Testis (tissue), 2 donors: ENCODE measurements at regions not wholly inside any gene's neighbourhood (a gene's known extent, or its start where the extent isn't known, plus 50 kb on each side); places are given as distances from the start of the nearest gene placed in this dataset.

Source experiments
- CTCF ChIP-seq, 3 experiments: fragments of 450-650 bp in 2 of 3; fragments of 200-600 bp in 1 of 3; sonication (generic) in 1 of 3; IDR thresholded peaks; one replicate each; pipeline ENCODE4 v1.5.1; 2016 to 2019; ENCODE audit warnings: antibody characterized with exemption in 3 of 3, mild to moderate bottlenecking in 2 of 3, moderate library complexity in 1 of 3
- POLR2A ChIP-seq: fragments of 450-650 bp; IDR thresholded peaks from one replicate; pipeline ENCODE4 v1.6.1; 2017; ENCODE audit warnings: antibody characterized with exemption, mild to moderate bottlenecking, moderate library complexity

GRCh38 chrX:137428221-137428661, 137.7 kb upstream of the ZIC3 start:
- no peak for TF ChIP-seq CTCF (IDR thresholded peaks at IDR 0.05)
- TF ChIP-seq POLR2A: no peak
